RWPE2 (cell line): ENCODE measurements at regions not wholly inside any gene's neighbourhood (a gene's known extent, or its start where the extent isn't known, plus 50 kb on each side); places are given as distances from the start of the nearest gene placed in this dataset.
A peak's percentile ranks its signal among the peaks of the same experiment; 100 is the strongest.

Experiments
- ATAC-seq: fragments of 200-7000 bp; cut with Tn5 transposase; 3 replicates; pipeline ENCODE4 v1.9.1; 2021; ENCODE audit warnings: low read depth
- DNase-seq: peaks from one replicate; pipeline ENCODE4 v3.0.0-alpha.2; 2020; ENCODE audit warnings: low spot score
- H3K27ac ChIP-seq: fragments of 450-650 bp; 2 replicates; pipeline ENCODE4 v1.5.1; 2017; ENCODE audit warnings: mild to moderate bottlenecking; ENCODE audit not compliant: poor library complexity, severe bottlenecking
- H3K27me3 ChIP-seq: fragments of 250-450 bp; sonication (Bioruptor Pico); 2 replicates; pipeline ENCODE4 v1.5.1; 2021; ENCODE audit warnings: mild to moderate bottlenecking, moderate library complexity; ENCODE audit not compliant: insufficient read depth, poor library complexity, severe bottlenecking
- H3K36me3 ChIP-seq: fragments of 250-450 bp; sonication (Bioruptor Pico); 2 replicates; pipeline ENCODE4 v1.5.1; 2020; ENCODE audit warnings: low read depth, mild to moderate bottlenecking, moderate library complexity
- H3K4me1 ChIP-seq: fragments of 250-450 bp; sonication (Bioruptor Pico); 2 replicates; pipeline ENCODE4 v1.5.1; 2021; ENCODE audit warnings: mild to moderate bottlenecking, moderate library complexity; ENCODE audit not compliant: insufficient read depth, poor library complexity, severe bottlenecking
- H3K4me3 ChIP-seq: fragments of 250-450 bp; sonication (Bioruptor Pico); 2 replicates; pipeline ENCODE4 v1.5.1; 2021; ENCODE audit warnings: mild to moderate bottlenecking, moderate library complexity; ENCODE audit not compliant: severe bottlenecking
- H3K9me3 ChIP-seq: fragments of 250-450 bp; sonication (Bioruptor Pico); 2 replicates; pipeline ENCODE4 v1.5.1; 2021; ENCODE audit warnings: mild to moderate bottlenecking, moderate library complexity; ENCODE audit not compliant: severe bottlenecking
- TF ChIP-seq, protein P1 (sequence below): fragments of 450-650 bp; IDR thresholded peaks from one replicate; pipeline ENCODE4 v1.5.1; 2017; ENCODE audit warnings: mild to moderate bottlenecking, moderate library complexity; ENCODE audit not compliant: poor library complexity, severe bottlenecking

GRCh38 chr18:51510020-51510419 is 312.5 kb upstream of the MEX3C start:
- Histone ChIP-seq H3K9me3 (no peaks in the 10 kb centered on the region), H3K36me3 (no peaks in the 10 kb centered on the region), H3K27ac (no peak overlapping the region), H3K4me3 (no peak overlapping the region), H3K27me3 (no peaks in the 10 kb centered on the region), H3K4me1 (peaks cover 16% of the 10 kb centered on the region)
- ATAC-seq (no peak), DNase-seq (no peak)
- TF ChIP-seq, protein P1, sequence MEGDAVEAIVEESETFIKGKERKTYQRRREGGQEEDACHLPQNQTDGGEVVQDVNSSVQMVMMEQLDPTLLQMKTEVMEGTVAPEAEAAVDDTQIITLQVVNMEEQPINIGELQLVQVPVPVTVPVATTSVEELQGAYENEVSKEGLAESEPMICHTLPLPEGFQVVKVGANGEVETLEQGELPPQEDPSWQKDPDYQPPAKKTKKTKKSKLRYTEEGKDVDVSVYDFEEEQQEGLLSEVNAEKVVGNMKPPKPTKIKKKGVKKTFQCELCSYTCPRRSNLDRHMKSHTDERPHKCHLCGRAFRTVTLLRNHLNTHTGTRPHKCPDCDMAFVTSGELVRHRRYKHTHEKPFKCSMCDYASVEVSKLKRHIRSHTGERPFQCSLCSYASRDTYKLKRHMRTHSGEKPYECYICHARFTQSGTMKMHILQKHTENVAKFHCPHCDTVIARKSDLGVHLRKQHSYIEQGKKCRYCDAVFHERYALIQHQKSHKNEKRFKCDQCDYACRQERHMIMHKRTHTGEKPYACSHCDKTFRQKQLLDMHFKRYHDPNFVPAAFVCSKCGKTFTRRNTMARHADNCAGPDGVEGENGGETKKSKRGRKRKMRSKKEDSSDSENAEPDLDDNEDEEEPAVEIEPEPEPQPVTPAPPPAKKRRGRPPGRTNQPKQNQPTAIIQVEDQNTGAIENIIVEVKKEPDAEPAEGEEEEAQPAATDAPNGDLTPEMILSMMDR: no peak

- ATAC-seq (peak; percentile 96), DNase-seq (no peak)
- Histone ChIP-seq H3K27ac (peak overlapping the region; percentile 72), H3K9me3 (no peaks in the 10 kb centered on the region), H3K27me3 (no peaks in the 10 kb centered on the region), H3K4me1 (peaks cover 16% of the 10 kb centered on the region), H3K4me3 (no peak overlapping the region), H3K36me3 (no peaks in the 10 kb centered on the region)
- TF ChIP-seq, protein P1: no peak
Measured at GRCh38 chr18:51513517-51513916, 316.0 kb upstream of the MEX3C start.

DNA sequence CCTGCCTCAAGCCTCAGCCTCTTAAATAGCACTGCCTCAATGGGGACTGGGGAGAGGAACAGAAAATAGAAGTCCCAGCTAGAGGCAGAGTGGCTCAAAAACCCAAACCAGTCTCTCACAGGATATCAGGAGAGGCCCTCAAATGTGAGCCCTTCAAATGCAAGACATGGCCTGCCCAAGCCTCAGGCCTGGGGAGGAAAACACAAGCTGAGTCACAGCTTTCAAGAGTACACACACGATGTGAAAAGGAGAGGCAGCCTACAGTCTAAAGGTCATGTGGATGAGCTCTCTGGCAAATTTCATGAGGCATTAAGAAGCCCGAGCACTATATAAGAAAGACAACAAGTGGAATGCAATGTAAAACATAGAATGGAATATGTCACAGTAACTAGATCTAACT is 316.6 kb upstream of the MEX3C start:
- DNase-seq: no peak
- ATAC-seq: peak; percentile 77
- no peaks in the 10 kb centered on the region for H3K36me3 ChIP-seq
- no peaks in the 10 kb centered on the region for H3K9me3 ChIP-seq
- H3K27me3 ChIP-seq: no peaks in the 10 kb centered on the region
- H3K4me1 ChIP-seq: peaks cover 16% of the 10 kb centered on the region
- H3K27ac ChIP-seq: peak overlapping the region; percentile 72
- H3K4me3 ChIP-seq: no peak overlapping the region
- TF ChIP-seq, protein P1: no peak

DNA sequence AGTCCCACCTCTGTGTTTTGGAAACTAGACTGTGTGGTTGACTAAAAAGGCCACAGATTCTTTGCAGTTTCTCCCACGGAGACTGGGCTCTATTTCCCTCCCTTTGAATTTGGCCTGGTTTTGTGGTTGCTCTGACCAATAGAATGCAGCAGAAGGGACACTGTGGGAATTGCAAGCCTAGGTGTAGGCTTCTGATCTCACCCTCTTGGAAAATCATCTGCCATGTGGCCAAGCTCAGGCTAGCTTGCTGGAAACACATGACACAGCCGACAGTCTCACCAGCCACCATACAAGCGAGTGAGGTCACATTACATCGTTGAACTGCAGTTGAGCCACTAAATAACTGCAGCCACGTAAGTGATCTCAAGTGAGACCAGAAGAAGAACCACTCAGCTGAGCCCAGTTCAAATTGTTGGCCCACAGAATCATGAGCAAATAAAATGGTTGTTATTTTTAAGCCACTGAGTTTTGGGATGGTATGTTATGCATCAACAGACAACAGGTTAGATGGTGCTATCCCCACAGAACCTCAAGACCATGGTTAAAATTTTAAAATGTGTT is 319.1 kb upstream of the MEX3C start:
- Histone ChIP-seq H3K4me1 (peaks cover 33% of the 10 kb centered on the region), H3K27ac (no peak overlapping the region), H3K27me3 (no peaks in the 10 kb centered on the region), H3K4me3 (no peak overlapping the region), H3K9me3 (no peaks in the 10 kb centered on the region), H3K36me3 (no peaks in the 10 kb centered on the region)
- ATAC-seq (no peak), DNase-seq (no peak)
- TF ChIP-seq, protein P1: no peak

DNA sequence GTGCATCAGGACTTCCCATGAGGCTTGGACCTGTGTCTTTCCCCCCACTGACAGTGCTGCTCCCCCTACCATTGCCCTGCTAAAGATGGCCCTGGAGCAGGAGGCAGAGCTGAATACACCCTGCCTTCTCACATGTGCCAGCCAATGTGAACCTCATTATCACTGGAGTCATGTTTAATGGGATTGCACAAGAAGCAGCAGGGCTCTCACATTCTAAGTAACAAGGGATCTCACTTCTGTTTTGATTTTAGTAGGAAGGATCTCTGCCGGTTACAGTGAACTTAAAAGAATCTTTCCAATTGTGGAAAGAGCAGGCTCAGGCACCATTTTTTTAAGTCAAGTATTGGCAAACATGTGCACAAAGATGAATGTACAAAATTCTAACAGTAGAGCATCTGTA is 322.1 kb upstream of the MEX3C start:
- Histone ChIP-seq H3K36me3 (no peaks in the 10 kb centered on the region), H3K27me3 (no peaks in the 10 kb centered on the region), H3K27ac (no peak overlapping the region), H3K4me3 (no peak overlapping the region), H3K4me1 (peaks cover 30% of the 10 kb centered on the region), H3K9me3 (no peaks in the 10 kb centered on the region)
- DNase-seq (no peak), ATAC-seq (no peak)
- TF ChIP-seq, protein P1: no peak
